Endothelial cell (in vitro differentiated cells): ENCODE measurements at regions not wholly inside any gene's neighbourhood (a gene's known extent, or its start where the extent isn't known, plus 50 kb on each side); places are given as distances from the start of the nearest gene placed in this dataset.

Experiments used
- DNase-seq: peaks from one replicate; pipeline ENCODE4 v3.0.0; 2021; ENCODE audit warnings: low spot score
- H3K27ac Mint-ChIP-seq: one replicate; pipeline ENCODE4 v1.8.0; 2021; ENCODE audit warnings: mixed read lengths, inconsistent platforms; ENCODE audit not compliant: unreplicated experiment
- H3K27me3 Mint-ChIP-seq: one replicate; pipeline ENCODE4 v1.8.0; 2021; ENCODE audit warnings: mild to moderate bottlenecking, moderate library complexity, mixed read lengths, inconsistent platforms; ENCODE audit not compliant: unreplicated experiment
- H3K36me3 Mint-ChIP-seq: one replicate; pipeline ENCODE4 v1.8.0; 2021; ENCODE audit warnings: mild to moderate bottlenecking, low read depth, mixed read lengths, inconsistent platforms; ENCODE audit not compliant: unreplicated experiment
- H3K4me1 Mint-ChIP-seq: one replicate; pipeline ENCODE4 v1.8.0; 2021; ENCODE audit warnings: mild to moderate bottlenecking, mixed read lengths, inconsistent platforms; ENCODE audit not compliant: unreplicated experiment
- H3K4me3 Mint-ChIP-seq: one replicate; pipeline ENCODE4 v1.8.0; 2021; ENCODE audit warnings: mild to moderate bottlenecking, mixed read lengths, inconsistent platforms; ENCODE audit not compliant: unreplicated experiment
- H3K9me3 Mint-ChIP-seq: one replicate; pipeline ENCODE4 v1.8.0; 2021; ENCODE audit warnings: mixed read lengths, inconsistent platforms; ENCODE audit not compliant: unreplicated experiment
- TF ChIP-seq, protein P1 (sequence below): fragments of 200-600 bp; sonication (generic); IDR thresholded peaks from one replicate; pipeline ENCODE4 v1.5.0; 2021; ENCODE audit warnings: antibody characterized with exemption; ENCODE audit not compliant: unreplicated experiment

- H3K9me3 Mint-ChIP-seq = no peaks in the 10 kb centered on the region
- DNase-seq = no peak
- H3K27ac Mint-ChIP-seq = no peak overlapping the region
- H3K4me1 Mint-ChIP-seq = peaks cover 2% of the 10 kb centered on the region
- TF ChIP-seq, protein P1, sequence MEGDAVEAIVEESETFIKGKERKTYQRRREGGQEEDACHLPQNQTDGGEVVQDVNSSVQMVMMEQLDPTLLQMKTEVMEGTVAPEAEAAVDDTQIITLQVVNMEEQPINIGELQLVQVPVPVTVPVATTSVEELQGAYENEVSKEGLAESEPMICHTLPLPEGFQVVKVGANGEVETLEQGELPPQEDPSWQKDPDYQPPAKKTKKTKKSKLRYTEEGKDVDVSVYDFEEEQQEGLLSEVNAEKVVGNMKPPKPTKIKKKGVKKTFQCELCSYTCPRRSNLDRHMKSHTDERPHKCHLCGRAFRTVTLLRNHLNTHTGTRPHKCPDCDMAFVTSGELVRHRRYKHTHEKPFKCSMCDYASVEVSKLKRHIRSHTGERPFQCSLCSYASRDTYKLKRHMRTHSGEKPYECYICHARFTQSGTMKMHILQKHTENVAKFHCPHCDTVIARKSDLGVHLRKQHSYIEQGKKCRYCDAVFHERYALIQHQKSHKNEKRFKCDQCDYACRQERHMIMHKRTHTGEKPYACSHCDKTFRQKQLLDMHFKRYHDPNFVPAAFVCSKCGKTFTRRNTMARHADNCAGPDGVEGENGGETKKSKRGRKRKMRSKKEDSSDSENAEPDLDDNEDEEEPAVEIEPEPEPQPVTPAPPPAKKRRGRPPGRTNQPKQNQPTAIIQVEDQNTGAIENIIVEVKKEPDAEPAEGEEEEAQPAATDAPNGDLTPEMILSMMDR = no peak
- no peaks in the 10 kb centered on the region for H3K27me3 Mint-ChIP-seq
- H3K4me3 Mint-ChIP-seq = no peak overlapping the region
- H3K36me3 Mint-ChIP-seq = no peaks in the 10 kb centered on the region
Observed at GRCh38 chr3:74303711-74304110, 310.7 kb downstream of the CNTN3 start.

- Mint-ChIP-seq H3K4me3 (no peak overlapping the region), H3K27me3 (no peaks in the 10 kb centered on the region), H3K36me3 (no peaks in the 10 kb centered on the region), H3K27ac (no peak overlapping the region), H3K9me3 (no peaks in the 10 kb centered on the region), H3K4me1 (peaks cover 2% of the 10 kb centered on the region)
- TF ChIP-seq, protein P1 = no peak
- no peak for DNase-seq
Observed at GRCh38 chr3:74302969-74303368, 311.5 kb downstream of the CNTN3 start.

DNA sequence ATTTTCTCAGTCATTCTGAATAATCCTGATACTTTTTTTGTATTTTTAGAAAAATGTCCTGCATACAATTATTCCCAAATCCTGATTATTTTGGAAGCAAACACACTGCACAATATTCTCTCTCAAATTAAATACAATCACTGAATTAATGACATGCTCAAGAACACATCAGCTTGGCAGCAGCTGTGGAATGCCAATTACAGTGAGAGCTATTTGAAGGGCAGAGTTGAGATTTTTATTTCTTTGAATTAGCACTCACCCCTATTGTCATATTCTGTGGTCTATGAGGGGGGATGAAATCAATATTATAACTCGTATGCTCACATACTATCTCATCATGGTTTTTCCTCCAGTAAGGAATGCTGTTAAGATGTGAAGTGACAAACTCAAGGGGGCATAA lies 312.2 kb downstream of the CNTN3 start:
- Mint-ChIP-seq H3K27me3 (no peaks in the 10 kb centered on the region), H3K27ac (no peak overlapping the region), H3K36me3 (no peaks in the 10 kb centered on the region), H3K4me3 (no peak overlapping the region), H3K4me1 (peaks cover 2% of the 10 kb centered on the region), H3K9me3 (no peaks in the 10 kb centered on the region)
- no peak for DNase-seq
- TF ChIP-seq, protein P1 = no peak

DNA sequence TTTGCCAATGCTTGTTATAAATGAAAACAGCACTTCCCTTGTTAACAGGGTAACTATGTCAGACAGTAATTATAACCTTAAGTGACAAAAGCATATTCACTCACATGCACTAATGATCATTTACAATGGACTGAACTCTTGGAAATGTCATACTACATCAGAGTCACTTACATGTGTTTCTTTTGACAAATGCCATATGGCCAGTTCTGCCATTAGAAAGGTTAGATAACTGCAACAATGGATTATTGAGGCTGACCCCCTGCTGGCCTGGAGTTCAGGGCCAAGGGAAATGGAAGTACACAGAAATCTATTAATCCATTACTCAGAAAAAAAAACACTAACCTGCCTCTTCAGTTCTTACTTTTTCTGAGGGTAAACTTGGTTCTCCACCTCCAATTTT lies 313.4 kb downstream of the CNTN3 start:
- Mint-ChIP-seq H3K36me3 (no peaks in the 10 kb centered on the region), H3K4me3 (no peak overlapping the region), H3K27me3 (no peaks in the 10 kb centered on the region), H3K9me3 (no peaks in the 10 kb centered on the region), H3K4me1 (no peaks in the 10 kb centered on the region), H3K27ac (no peak overlapping the region)
- TF ChIP-seq, protein P1 = no peak
- no peak for DNase-seq

DNA sequence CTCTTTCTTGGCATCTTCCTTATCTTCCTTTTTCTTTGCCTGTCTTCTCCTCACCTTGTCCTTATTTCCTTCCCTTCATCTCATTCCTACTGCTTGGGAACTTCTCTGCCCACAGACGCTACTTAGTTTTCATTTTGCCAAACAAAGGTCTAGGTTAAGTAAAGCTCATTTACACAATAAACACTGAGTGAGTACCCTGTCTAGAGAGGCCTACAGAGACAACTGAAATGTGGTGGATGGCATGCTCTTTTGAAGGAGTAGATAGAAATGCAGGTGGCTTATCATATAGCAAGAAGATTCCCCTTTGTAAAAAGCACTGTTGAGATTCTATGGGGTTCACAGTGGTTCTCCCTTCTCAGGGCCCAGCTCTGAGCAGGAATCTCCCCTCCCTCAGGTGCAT lies 319.0 kb downstream of the CNTN3 start:
- Mint-ChIP-seq H3K36me3 (no peaks in the 10 kb centered on the region), H3K4me3 (no peak overlapping the region), H3K27ac (no peak overlapping the region), H3K9me3 (no peaks in the 10 kb centered on the region), H3K4me1 (no peaks in the 10 kb centered on the region), H3K27me3 (no peaks in the 10 kb centered on the region)
- TF ChIP-seq, protein P1 = no peak
- no peak for DNase-seq
